ENCODE measurements at regions not wholly inside any gene's neighbourhood (a gene's known extent, or its start where the extent isn't known, plus 50 kb on each side); places are given as distances from the start of the nearest gene placed in this dataset.

- no peaks in the 10 kb centered on the region for H3K79me2 ChIP-seq (ENCODE audit: insufficient read depth, low read length)
- H2AFZ ChIP-seq (ENCODE audit: low read length), result no peak overlapping the region
- no peaks in the 10 kb centered on the region for H3K9me2 ChIP-seq (replicated peaks; ENCODE audit: low read depth, low read length)
- H3K27me3 ChIP-seq (ENCODE audit: insufficient read depth, low read length, poor library complexity, severe bottlenecking), result no peaks in the 10 kb centered on the region
- H3K36me3 ChIP-seq (ENCODE audit: insufficient read depth, low read length), result no peaks in the 10 kb centered on the region
- no peak for TF ChIP-seq EZH2phosphoT487 (IDR thresholded peaks at IDR 0.05; ENCODE audit: borderline replicate concordance)
- no peak for TF ChIP-seq CTCF (conservative IDR thresholded peaks at IDR 0.05; ENCODE audit: low read length)
- no peaks in the 10 kb centered on the region for H3K4me1 ChIP-seq (ENCODE audit: insufficient read depth, low read length, poor library complexity, severe bottlenecking)
- H4K20me1 ChIP-seq (ENCODE audit: insufficient read depth, low read length, poor library complexity, severe bottlenecking), result no peaks in the 10 kb centered on the region
- H3F3A ChIP-seq (ENCODE audit: low read depth), result no peaks in the 10 kb centered on the region
- H3K9me3 ChIP-seq (ENCODE audit: insufficient read depth, low read depth, low read length), result no peaks in the 10 kb centered on the region
- no peak overlapping the region for H3K9ac ChIP-seq (ENCODE audit: low read depth, low read length, poor library complexity, severe bottlenecking)
- H3K4me2 ChIP-seq (ENCODE audit: low read depth, low read length, poor library complexity, severe bottlenecking), result no peak overlapping the region
- no peak overlapping the region for H3K4me3 ChIP-seq (ENCODE audit: low read length, poor library complexity, severe bottlenecking)
Measured at GRCh38 chr15:96242761-96243160, 87.7 kb upstream of the NR2F2 start.

- H3K4me3 ChIP-seq (ENCODE audit: low read length, poor library complexity, severe bottlenecking), result no peak overlapping the region
- H3K79me2 ChIP-seq (ENCODE audit: insufficient read depth, low read length), result no peaks in the 10 kb centered on the region
- no peak overlapping the region for H2AFZ ChIP-seq (ENCODE audit: low read length)
- no peaks in the 10 kb centered on the region for H3K27me3 ChIP-seq (ENCODE audit: insufficient read depth, low read length, poor library complexity, severe bottlenecking)
- H3K4me2 ChIP-seq (ENCODE audit: low read depth, low read length, poor library complexity, severe bottlenecking), result no peak overlapping the region
- no peaks in the 10 kb centered on the region for H3K36me3 ChIP-seq (ENCODE audit: insufficient read depth, low read length)
- H3K4me1 ChIP-seq (ENCODE audit: insufficient read depth, low read length, poor library complexity, severe bottlenecking), result no peaks in the 10 kb centered on the region
- H3K9me2 ChIP-seq (replicated peaks; ENCODE audit: low read depth, low read length), result no peaks in the 10 kb centered on the region
- H4K20me1 ChIP-seq (ENCODE audit: insufficient read depth, low read length, poor library complexity, severe bottlenecking), result no peaks in the 10 kb centered on the region
- TF ChIP-seq CTCF (conservative IDR thresholded peaks at IDR 0.05; ENCODE audit: low read length) (no peak), EZH2phosphoT487 (IDR thresholded peaks at IDR 0.05; ENCODE audit: borderline replicate concordance) (no peak)
- H3F3A ChIP-seq (ENCODE audit: low read depth), result no peaks in the 10 kb centered on the region
- no peaks in the 10 kb centered on the region for H3K9me3 ChIP-seq (ENCODE audit: insufficient read depth, low read depth, low read length)
- no peak overlapping the region for H3K9ac ChIP-seq (ENCODE audit: low read depth, low read length, poor library complexity, severe bottlenecking)
Measured at GRCh38 chr15:96243701-96244100, 86.8 kb upstream of the NR2F2 start.

- no peaks in the 10 kb centered on the region for H3K79me2 ChIP-seq (ENCODE audit: insufficient read depth, low read length)
- no peaks in the 10 kb centered on the region for H4K20me1 ChIP-seq (ENCODE audit: insufficient read depth, low read length, poor library complexity, severe bottlenecking)
- no peaks in the 10 kb centered on the region for H3K9me2 ChIP-seq (replicated peaks; ENCODE audit: low read depth, low read length)
- no peaks in the 10 kb centered on the region for H3K9me3 ChIP-seq (ENCODE audit: insufficient read depth, low read depth, low read length)
- no peaks in the 10 kb centered on the region for H3K27me3 ChIP-seq (ENCODE audit: insufficient read depth, low read length, poor library complexity, severe bottlenecking)
- no peak for TF ChIP-seq EZH2phosphoT487 (IDR thresholded peaks at IDR 0.05; ENCODE audit: borderline replicate concordance)
- H3K9ac ChIP-seq (ENCODE audit: low read depth, low read length, poor library complexity, severe bottlenecking), result no peak overlapping the region
- H2AFZ ChIP-seq (ENCODE audit: low read length), result no peak overlapping the region
- H3K36me3 ChIP-seq (ENCODE audit: insufficient read depth, low read length), result no peaks in the 10 kb centered on the region
- H3K4me3 ChIP-seq (ENCODE audit: low read length, poor library complexity, severe bottlenecking), result no peak overlapping the region
- H3K4me1 ChIP-seq (ENCODE audit: insufficient read depth, low read length, poor library complexity, severe bottlenecking), result no peaks in the 10 kb centered on the region
- no peaks in the 10 kb centered on the region for H3F3A ChIP-seq (ENCODE audit: low read depth)
- no peak overlapping the region for H3K4me2 ChIP-seq (ENCODE audit: low read depth, low read length, poor library complexity, severe bottlenecking)
Measured at GRCh38 chr15:96245252-96245651, 85.2 kb upstream of the NR2F2 start.

DNA sequence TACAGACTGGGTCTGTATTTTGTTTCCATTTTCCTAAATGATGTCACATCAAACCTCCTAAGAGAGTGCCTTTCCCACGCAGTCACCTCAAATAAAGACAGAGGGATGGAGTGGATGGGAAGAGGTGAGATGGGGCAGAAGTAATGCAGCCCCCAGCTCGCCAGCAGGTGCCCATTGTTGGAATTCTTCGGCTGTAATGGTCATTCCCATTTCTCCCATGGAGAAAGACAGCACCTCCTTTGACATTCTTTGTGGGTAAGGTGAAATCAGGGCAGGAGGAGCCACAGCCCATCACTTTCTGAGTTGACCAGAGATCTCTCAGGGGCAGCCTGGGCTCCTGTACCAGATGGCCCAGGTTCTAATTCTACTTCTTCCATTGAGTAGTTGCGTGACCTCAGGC is 84.4 kb upstream of the NR2F2 start:
- TF ChIP-seq CTCF (conservative IDR thresholded peaks at IDR 0.05; ENCODE audit: low read length) (no peak), EZH2phosphoT487 (IDR thresholded peaks at IDR 0.05; ENCODE audit: borderline replicate concordance) (no peak)
- no peak overlapping the region for H3K4me2 ChIP-seq (ENCODE audit: low read depth, low read length, poor library complexity, severe bottlenecking)
- H3F3A ChIP-seq (ENCODE audit: low read depth), result no peaks in the 10 kb centered on the region
- H3K9me2 ChIP-seq (replicated peaks; ENCODE audit: low read depth, low read length), result no peaks in the 10 kb centered on the region
- no peaks in the 10 kb centered on the region for H3K27me3 ChIP-seq (ENCODE audit: insufficient read depth, low read length, poor library complexity, severe bottlenecking)
- no peak overlapping the region for H3K9ac ChIP-seq (ENCODE audit: low read depth, low read length, poor library complexity, severe bottlenecking)
- no peaks in the 10 kb centered on the region for H3K79me2 ChIP-seq (ENCODE audit: insufficient read depth, low read length)
- H3K9me3 ChIP-seq (ENCODE audit: insufficient read depth, low read depth, low read length), result no peaks in the 10 kb centered on the region
- no peaks in the 10 kb centered on the region for H4K20me1 ChIP-seq (ENCODE audit: insufficient read depth, low read length, poor library complexity, severe bottlenecking)
- H3K36me3 ChIP-seq (ENCODE audit: insufficient read depth, low read length), result no peaks in the 10 kb centered on the region
- H3K4me3 ChIP-seq (ENCODE audit: low read length, poor library complexity, severe bottlenecking), result no peak overlapping the region
- no peaks in the 10 kb centered on the region for H3K4me1 ChIP-seq (ENCODE audit: insufficient read depth, low read length, poor library complexity, severe bottlenecking)
- no peak overlapping the region for H2AFZ ChIP-seq (ENCODE audit: low read length)
